HG02678 (cell line): ENCODE measurements at regions not wholly inside any gene's neighbourhood (a gene's known extent, or its start where the extent isn't known, plus 50 kb on each side); places are given as distances from the start of the nearest gene placed in this dataset.

Experiments
- ATAC-seq: cut with Tn5 transposase; IDR thresholded peaks from one replicate; pipeline ENCODE4 v1.9.1; 2021; ENCODE audit warnings: mild to moderate bottlenecking, moderate library complexity; ENCODE audit not compliant: unreplicated experiment

GRCh38 chr2:176709149-176709951, 440.1 kb downstream of the MTX2 start:
- ATAC-seq = no peak

GRCh38 chr2:176709991-176710390, 440.7 kb downstream of the MTX2 start:
- ATAC-seq = no peak

GRCh38 chr2:176710657-176711186, 441.5 kb downstream of the MTX2 start:
- ATAC-seq = no peak

GRCh38 chr2:176725873-176726645, 456.8 kb downstream of the MTX2 start:
- no peak for ATAC-seq

GRCh38 chr2:176727696-176728095, 458.5 kb downstream of the MTX2 start:
- ATAC-seq = no peak

- ATAC-seq = no peak
These were observed 460.7 kb downstream of the MTX2 start for GRCh38 chr2:176729706-176730569.

GRCh38 chr2:176732780-176733179, 463.5 kb downstream of the MTX2 start:
- ATAC-seq = no peak

GRCh38 chr2:176733698-176734430, 464.6 kb downstream of the MTX2 start:
- ATAC-seq = no peak

GRCh38 chr2:176734868-176735267, 465.6 kb downstream of the MTX2 start:
- no peak for ATAC-seq

- ATAC-seq = no peak
These were observed 470.3 kb upstream of the HNRNPA3 start for GRCh38 chr2:176742271-176742670.

GRCh38 chr2:176743671-176744070, 468.9 kb upstream of the HNRNPA3 start:
- no peak for ATAC-seq

- ATAC-seq = no peak
These were observed 468.4 kb upstream of the HNRNPA3 start for GRCh38 chr2:176744146-176744545.

- ATAC-seq = no peak
These were observed 466.9 kb upstream of the HNRNPA3 start for GRCh38 chr2:176745543-176746200.

GRCh38 chr2:176746411-176746810, 466.2 kb upstream of the HNRNPA3 start:
- ATAC-seq = no peak

- no peak for ATAC-seq
These were observed 465.1 kb upstream of the HNRNPA3 start for GRCh38 chr2:176747506-176747905.

- no peak for ATAC-seq
These were observed 464.7 kb upstream of the HNRNPA3 start for GRCh38 chr2:176747928-176748327.

- no peak for ATAC-seq
These were observed 463.9 kb upstream of the HNRNPA3 start for GRCh38 chr2:176748662-176749061.

- ATAC-seq = no peak
These were observed 461.0 kb upstream of the HNRNPA3 start for GRCh38 chr2:176751314-176752227.

GRCh38 chr2:176752295-176752694, 460.3 kb upstream of the HNRNPA3 start:
- ATAC-seq = no peak
